ENCODE measurements at regions not wholly inside any gene's neighbourhood (a gene's known extent, or its start where the extent isn't known, plus 50 kb on each side); places are given as distances from the start of the nearest gene placed in this dataset.
A peak's percentile ranks its signal among the peaks of the same experiment; 100 is the strongest.
"Not testable (repeated sequence)": the region's sequence is repeated elsewhere in the genome, so short reads cannot be mapped to it uniquely, and the experiment has no call there.

DNA sequence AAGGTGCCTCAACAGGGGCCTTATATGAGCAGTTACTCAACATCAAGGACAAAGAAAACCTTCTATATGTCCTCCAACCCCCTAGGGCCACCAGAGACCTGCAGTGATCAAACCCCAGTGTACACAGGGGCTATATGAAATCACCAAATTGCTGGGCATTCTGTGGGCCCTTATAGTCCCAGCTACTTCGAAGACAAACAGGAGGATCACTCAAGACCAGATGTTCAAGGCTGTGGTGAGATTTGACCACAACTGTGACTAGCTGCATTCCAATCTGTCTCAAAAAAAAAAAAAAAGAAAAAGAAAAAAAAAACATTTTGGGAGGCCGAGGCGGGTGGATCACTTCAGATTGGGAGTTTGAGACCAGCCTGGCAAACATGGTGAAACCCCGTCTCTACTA lies 51.0 kb upstream of the PRB2 start:
- no peak for DNase-seq

- no peak for DNase-seq
These were observed 62.8 kb upstream of the PRB2 start for GRCh38 chr12:11457996-11458645.

GRCh38 chr12:11460343-11461023 lies 65.1 kb upstream of the PRB2 start:
- no peak for DNase-seq

DNA sequence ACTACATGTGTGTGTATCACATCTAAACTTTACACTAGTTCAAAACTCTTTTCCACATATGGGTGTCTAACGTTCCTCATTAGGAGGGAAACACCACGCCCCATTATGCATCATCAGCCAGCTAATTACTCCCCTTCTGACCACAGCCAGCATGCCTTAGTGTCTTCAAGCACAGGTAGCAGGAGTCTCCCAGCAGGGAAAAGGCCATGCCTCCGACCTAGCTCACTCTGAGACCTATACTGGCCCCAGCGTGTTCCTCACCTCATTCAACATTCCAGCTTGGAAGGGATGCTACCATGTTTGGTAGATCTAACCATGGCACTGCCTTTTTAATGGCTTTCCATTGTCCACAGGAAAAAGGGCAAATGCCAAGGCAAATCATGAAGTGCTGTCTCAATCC lies 66.1 kb upstream of the PRB2 start:
- DNase-seq: no peak

DNA sequence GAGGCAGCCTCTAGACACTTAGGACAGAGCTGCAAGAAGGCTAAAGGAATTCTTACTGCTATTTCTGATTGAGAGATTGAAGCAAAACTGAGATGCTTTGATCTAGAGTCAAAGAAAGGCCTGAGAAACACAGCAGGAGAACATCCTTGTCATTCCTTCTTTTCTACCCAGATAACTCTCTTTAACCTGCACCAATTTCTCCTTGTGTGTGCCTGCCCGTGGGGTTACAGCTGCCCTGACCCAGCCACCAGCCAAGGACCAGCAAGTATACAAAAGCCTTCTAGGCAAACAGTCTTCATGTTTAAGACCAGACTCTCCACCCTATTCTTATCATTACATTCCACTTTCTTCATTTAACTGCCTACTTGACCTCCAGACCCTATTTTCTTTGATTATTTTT lies 81.7 kb upstream of the PRB2 start:
- no peak for DNase-seq

- DNase-seq: no peak
These were observed 87.6 kb upstream of the PRB2 start for GRCh38 chr12:11482955-11483354.

DNA sequence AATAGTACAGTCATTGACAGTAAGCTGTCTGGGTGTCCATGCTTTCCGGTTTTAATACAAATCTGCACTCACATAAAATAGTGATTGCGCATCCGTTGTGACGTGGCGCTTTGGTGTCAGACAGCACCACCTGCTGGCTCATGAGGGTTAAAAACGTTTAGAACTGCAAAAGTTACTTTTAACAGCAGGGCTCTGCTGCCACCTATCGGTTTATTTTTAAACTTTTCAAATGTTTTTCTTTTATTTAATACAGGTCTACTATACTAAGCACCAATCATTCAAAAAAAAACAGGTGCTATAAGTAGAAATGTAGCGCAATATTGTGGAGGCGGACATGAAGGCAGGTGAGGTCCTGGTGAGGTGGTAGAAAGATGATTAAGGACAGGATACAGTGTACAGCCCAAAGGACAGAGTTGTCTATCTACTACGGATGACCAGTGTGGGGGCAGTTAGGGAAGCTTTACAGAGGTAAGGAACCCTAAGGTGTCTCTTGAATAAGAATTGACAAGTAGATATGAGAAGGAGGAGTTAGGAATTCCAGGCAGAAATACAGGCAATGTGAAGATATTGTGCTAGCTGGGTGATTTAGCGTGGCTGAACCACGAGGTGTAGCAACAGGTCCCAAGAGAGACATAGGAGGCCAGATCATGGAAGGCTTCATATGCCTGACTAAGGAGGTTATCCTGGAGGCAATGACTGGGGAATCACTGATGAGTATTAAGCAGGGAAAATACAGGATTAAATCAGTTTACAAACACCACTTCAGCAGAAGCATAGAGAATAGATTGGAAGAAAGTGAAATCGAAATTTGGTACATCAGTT lies 91.5 kb upstream of the PRB2 start:
- DNase-seq: peak; percentile 90

DNA sequence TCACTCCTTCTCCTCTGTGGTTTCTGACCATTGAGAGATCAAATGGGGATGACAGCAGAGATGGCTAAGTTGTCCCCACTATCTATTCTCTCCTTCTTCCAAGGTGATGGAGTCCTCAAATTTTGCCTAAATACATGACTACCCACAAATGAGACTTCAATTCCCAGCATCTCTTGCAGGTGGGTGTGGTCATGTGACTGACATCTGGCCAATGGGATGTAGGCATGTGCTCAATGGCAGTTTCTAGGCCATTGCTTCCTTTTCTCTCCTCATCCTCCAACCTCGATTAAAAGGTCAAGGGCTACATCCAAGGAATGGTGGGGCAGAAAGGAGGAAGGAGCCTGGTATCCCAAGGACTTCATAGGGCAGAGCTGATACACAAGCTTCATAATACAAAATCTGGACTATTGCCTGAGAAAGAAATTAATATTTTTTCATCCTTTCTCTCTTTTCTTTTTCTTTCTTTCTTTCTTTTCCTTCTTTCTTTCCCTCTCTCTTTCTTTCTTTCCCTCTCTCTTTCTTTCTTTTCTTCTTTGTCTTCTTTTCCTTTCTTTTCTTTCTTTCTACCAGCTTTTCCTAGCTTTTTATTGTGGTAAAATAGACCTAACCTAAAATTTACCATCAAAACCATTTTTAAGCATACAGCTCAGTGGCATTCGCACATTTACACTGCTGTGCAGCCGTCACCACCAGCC lies 100.9 kb upstream of the PRB2 start:
- DNase-seq: no peak

DNA sequence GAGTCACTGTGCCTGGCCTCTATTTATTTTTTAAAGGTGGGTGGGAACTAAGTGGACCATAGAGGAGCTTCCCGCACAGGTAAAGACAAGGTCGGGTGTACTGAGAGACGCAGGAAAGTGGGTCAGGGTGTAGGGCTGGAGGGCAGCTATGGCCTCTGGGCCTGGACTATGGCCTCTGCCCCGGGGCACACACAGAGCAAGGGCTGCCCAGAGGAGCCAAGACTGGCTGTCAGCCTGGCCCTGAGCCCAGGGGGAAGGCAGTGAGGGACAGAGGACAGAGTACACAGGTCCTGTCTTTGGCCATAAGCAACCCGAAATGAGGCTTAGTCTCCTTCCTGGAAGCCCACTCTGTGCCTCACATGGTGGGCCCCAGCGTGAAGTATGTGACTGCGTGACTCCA lies 102.1 kb upstream of the PRB2 start:
- no peak for DNase-seq

DNA sequence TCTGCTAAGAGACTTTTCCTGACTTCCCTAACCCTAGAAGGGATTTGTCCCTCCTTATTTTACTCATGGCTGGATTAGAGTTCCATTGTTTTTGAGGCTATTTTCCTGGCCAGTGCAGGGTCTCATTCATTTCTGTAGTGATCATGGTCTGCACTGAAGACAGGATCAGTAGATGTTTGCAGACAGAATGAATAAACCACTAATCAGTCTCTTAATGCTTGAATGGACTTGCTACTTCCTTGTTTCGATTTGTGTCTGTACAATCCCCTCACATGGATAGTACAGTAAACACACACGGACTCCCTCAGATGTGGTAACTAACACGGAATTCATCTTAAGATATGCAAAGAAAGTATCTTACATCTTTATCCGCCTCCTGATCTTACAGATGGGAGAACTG lies 102.6 kb upstream of the PRB2 start:
- DNase-seq: no peak

GRCh38 chr12:11498574-11498973 lies 103.2 kb upstream of the PRB2 start:
- not testable (repeated sequence) for DNase-seq

GRCh38 chr12:11499806-11500187 lies 104.4 kb upstream of the PRB2 start:
- peak; percentile 73 for DNase-seq

DNA sequence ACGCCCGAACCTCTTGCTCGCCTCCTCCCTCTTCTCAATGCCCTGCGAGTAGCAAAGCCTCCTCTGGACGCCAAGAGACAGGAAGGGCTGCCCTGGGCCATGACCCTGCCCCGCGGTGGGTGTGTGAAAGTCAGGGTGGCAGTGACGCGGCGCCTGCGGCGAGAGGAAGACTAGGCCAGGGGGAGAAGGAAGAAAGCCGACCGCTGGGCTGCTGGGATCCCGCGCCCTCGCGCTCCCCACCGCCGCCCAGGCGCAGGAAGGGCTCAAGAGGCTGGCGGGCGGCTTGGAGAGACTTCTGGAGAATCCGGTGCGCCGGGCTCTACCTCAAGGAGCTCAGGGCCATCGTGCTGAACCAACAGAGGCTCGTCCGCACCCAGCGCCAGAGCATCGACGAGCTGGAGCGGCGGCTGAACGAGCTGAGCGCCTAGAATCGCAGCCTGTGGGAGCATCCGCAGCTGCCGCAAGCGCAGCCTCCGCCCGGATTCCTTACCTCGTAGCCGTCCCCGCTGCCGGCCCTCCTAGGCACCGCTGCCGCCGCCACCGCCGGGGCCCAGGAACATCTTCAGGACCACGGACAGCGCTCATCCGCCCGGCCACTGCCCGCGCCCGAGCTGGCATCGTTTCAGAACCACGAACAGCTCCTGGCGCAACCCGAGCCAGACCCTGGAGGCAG lies 105.0 kb upstream of the PRB2 start:
- peak; percentile 53 for DNase-seq

DNA sequence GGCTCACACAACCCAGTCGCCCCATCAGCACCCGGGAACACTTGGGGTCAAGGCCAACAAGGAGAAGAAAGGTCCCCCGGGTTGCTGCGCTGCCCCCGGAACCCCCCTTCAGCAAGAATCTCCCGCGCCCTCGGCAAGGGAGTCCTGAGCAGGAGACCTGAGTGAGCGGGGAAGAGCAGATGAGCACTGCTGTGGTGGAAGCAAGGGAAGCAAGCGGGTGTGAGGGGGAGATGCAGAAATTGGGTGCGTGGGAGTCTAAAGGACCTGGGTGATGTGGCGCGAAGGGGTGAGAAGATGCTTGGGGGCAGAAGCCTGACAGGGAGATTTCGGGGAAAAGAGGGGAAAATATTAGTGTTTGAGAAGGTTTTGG lies 105.5 kb upstream of the PRB2 start:
- DNase-seq: peak; percentile 33

DNA sequence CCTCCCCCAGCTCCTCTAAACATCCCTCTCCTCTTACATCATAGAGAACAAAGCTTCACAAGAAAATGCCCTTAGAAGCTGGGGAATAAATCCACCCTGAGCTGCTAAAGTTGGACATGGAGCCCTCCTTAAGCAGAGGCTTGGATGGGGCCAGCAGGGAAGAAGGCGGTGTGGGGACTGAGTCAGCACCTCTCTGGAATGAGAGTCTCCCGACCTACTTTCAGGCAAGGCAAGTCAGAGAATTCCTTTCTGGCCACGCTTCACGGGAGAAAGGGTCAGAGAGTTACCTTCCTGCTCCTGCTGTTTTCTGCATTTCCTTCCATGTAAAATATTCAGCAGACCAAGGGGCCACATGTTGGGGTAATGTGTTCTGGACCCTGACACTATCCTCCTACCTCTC lies 113.3 kb upstream of the PRB2 start:
- no peak for DNase-seq

DNA sequence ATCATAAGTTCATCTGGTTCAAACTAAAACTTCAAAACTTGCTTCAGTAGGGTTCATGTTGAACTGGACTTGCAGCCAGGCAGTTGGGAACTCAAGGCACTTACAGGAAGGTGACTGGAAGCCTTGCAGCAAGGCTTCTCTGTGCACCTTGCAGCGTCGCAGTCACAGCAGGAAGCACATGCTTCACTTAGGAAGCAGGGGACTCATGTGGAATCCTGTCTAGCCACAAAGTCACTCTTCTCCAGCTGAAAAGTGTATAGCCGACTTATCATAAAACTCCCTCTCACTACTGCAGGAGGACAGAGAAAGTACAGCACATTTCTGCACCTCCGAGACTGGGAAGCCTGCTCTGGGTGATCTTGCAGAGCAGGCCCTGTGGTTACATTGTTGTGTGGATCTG lies 114.0 kb upstream of the PRB2 start:
- no peak for DNase-seq

GRCh38 chr12:11510671-11511070 lies 115.3 kb upstream of the PRB2 start:
- no peak for DNase-seq

DNA sequence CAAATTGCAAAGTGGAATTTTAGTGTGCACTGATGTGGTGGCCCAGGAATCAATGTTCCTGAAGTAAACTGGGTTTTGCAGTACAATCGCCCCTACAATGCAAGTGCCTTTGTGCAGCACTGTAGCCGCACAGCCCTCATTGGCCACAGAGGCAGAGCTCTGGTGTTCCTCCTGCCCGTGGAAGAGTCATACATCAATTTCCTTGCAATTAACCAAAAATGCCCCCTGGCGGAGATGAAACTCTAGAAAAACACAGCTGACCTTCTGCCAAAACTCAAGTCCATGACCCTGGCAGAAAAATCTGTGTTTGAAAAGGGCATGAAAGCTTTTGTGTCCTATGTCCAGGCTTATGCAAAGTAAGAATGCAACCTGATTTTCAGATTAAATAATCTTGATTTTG lies 117.9 kb upstream of the PRB2 start:
- no peak for DNase-seq

DNA sequence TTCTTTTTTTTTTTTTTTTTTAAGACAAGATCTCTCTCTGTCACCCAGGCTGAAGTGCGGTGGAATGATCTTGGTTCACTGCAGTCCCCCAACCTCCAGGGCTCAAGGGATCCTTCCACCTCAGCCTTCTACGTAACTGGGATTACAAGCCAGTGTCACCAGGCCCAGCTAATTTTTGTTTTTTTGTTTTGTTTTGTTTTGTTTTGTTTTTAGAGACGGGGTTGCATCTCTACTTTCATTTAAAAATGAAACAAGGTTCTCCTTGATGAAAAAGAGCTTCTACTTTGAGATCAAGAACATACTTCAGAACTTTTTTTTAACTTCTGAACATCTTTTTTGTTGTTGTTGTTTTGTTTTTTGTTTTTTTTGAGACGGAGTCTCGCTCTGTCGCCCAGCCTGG lies 121.7 kb upstream of the PRB2 start:
- DNase-seq: no peak

- no peak for DNase-seq
These were observed 125.0 kb upstream of the ETV6 start for GRCh38 chr12:11524446-11524845.

DNA sequence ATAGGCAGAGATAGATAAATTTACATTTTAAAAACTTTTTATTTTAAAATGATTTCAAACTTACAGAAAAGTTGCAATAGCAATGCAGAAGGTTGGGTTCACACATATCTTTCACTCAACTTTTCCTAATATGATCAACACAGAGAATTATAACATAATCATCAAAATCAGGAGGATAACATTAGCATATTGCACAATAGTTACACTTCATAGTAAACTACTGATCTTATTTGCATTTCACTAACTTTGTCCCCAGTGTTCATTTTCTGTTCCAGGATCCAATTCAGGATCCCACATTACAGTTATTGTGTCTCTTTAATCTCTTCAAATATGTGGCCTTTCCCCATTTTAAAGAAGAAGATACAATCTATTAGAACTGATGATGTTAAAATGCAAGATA lies 115.4 kb upstream of the ETV6 start:
- no peak for DNase-seq

DNA sequence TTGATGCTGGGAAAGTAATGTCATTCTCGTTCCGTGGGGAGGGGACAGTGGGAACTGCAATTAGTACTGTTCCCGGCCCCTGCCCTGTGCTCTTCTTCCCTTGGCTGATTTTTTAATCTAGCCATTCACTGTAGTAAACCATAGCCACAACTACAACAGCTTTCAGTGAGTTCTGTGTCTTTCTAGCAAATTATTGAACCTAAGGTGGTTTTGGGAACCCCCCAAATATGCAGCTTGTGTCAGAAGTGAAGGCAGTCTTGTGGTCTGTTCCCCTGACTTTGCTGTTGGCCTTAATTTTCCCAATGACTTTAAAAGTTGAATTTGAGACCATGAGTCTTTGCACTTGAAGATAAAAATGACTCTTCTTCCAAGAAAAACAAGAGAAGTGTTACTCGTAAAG lies 114.3 kb upstream of the ETV6 start:
- no peak for DNase-seq

- no peak for DNase-seq
These were observed 110.3 kb upstream of the ETV6 start for GRCh38 chr12:11539156-11539555.

All from NCI-H345 (cell line).